GM23338 (cell line): ENCODE measurements at regions not wholly inside any gene's neighbourhood (a gene's known extent, or its start where the extent isn't known, plus 50 kb on each side); places are given as distances from the start of the nearest gene placed in this dataset.

Source experiments
- ATAC-seq: fragments of 200-7000 bp; cut with Tn5 transposase; 3 replicates; pipeline ENCODE4 v1.9.1; 2020
- DNase-seq: peaks from one replicate; pipeline ENCODE4 v3.0.0-alpha.2; 2015; ENCODE audit warnings: low spot score
- H2AFZ ChIP-seq: fragments of 200-600 bp; sonication (generic); 2 replicates; pipeline ENCODE4 v1.8.0; 2016; ENCODE audit warnings: antibody characterized with exemption, mild to moderate bottlenecking, moderate library complexity
- H3F3A ChIP-seq: fragments of 200-600 bp; sonication (generic); replicated peaks from 2 replicates; pipeline ENCODE4 v1.8.0; 2017; ENCODE audit warnings: antibody characterized with exemption, mixed run types, low read depth
- H3K27ac ChIP-seq: fragments of 200-600 bp; sonication (generic); 2 replicates; pipeline ENCODE4 v1.6.1; 2016; ENCODE audit warnings: low read depth
- H3K27me3 ChIP-seq: fragments of 200-600 bp; sonication (generic); 2 replicates; pipeline ENCODE4 v1.8.0; 2016; ENCODE audit warnings: mild to moderate bottlenecking, mixed run types, moderate library complexity; ENCODE audit not compliant: insufficient read depth
- H3K36me3 ChIP-seq: fragments of 200-600 bp; sonication (generic); 2 replicates; pipeline ENCODE4 v1.8.0; 2016; ENCODE audit warnings: mild to moderate bottlenecking; ENCODE audit not compliant: insufficient read depth
- H3K4me1 ChIP-seq: fragments of 200-600 bp; sonication (generic); 2 replicates; pipeline ENCODE4 v1.8.0; 2016; ENCODE audit warnings: mild to moderate bottlenecking, moderate library complexity; ENCODE audit not compliant: insufficient read depth
- H3K4me2 ChIP-seq: fragments of 200-600 bp; sonication (generic); 2 replicates; pipeline ENCODE4 v1.7.1; 2017; ENCODE audit warnings: mixed run types
- H3K4me3 ChIP-seq: fragments of 200-600 bp; sonication (generic); 2 replicates; pipeline ENCODE4 v1.6.1; 2016; ENCODE audit warnings: mixed run types
- H3K79me2 ChIP-seq: fragments of 200-600 bp; sonication (generic); replicated peaks from 2 replicates; pipeline ENCODE4 v1.8.0; 2017; ENCODE audit warnings: mild to moderate bottlenecking; ENCODE audit not compliant: insufficient read depth
- H3K9me2 ChIP-seq: fragments of 200-600 bp; sonication (generic); 2 replicates; pipeline ENCODE4 v1.8.0; 2017; ENCODE audit not compliant: insufficient read depth
- H4K20me1 ChIP-seq: fragments of 200-600 bp; sonication (generic); replicated peaks from 2 replicates; pipeline ENCODE4 v1.8.0; 2017; ENCODE audit warnings: mild to moderate bottlenecking; ENCODE audit not compliant: insufficient read depth
- H3K27ac Mint-ChIP-seq: 2 replicates; pipeline ENCODE4 v1.8.0; 2020; ENCODE audit warnings: inconsistent platforms, mild to moderate bottlenecking, moderate library complexity, mixed read lengths
- H3K27me3 Mint-ChIP-seq: 3 replicates; pipeline ENCODE4 v1.8.0; 2022; ENCODE audit warnings: low read depth, mild to moderate bottlenecking, moderate library complexity, mixed read lengths, inconsistent platforms; ENCODE audit not compliant: insufficient read depth, poor library complexity
- H3K36me3 Mint-ChIP-seq: 3 replicates; pipeline ENCODE4 v1.8.0; 2021; ENCODE audit warnings: low read depth, mild to moderate bottlenecking, inconsistent platforms, moderate library complexity, mixed read lengths
- H3K4me1 Mint-ChIP-seq: 3 replicates; pipeline ENCODE4 v1.8.0; 2020; ENCODE audit warnings: mild to moderate bottlenecking, inconsistent platforms, mixed read lengths
- H3K4me3 Mint-ChIP-seq: 3 replicates; pipeline ENCODE4 v1.8.0; 2021; ENCODE audit warnings: moderate library complexity, mild to moderate bottlenecking, inconsistent platforms, mixed read lengths
- H3K9me3 Mint-ChIP-seq: 3 replicates; pipeline ENCODE4 v1.8.0; 2020; ENCODE audit warnings: moderate library complexity, mild to moderate bottlenecking, inconsistent platforms, mixed read lengths
- CREB1 ChIP-seq: fragments of 250-450 bp; sonication (Bioruptor Pico); IDR thresholded peaks from 2 replicates; pipeline ENCODE4 v1.5.0; 2020; ENCODE audit warnings: low read depth, mild to moderate bottlenecking, moderate library complexity
- CTCF ChIP-seq, 2 experiments: fragments of 200-600 bp in 1 of 2; sonication (generic) in 1 of 2; conservative IDR thresholded peaks; 2 replicates each; pipeline versions ENCODE4 v1.5.1 to v1.6.1; 2016 to 2017; ENCODE audit warnings: antibody characterized with exemption in 2 of 2, low read depth in 2 of 2, mild to moderate bottlenecking in 2 of 2, moderate library complexity in 1 of 2
- EZH2 ChIP-seq: fragments of 200-600 bp; sonication (generic); IDR thresholded peaks from one replicate; pipeline ENCODE4 v1.8.0; 2017; ENCODE audit warnings: antibody characterized with exemption, mild to moderate bottlenecking, low read depth; ENCODE audit not compliant: unreplicated experiment
- EZH2phosphoT487 ChIP-seq: fragments of 200-600 bp; sonication (generic); IDR thresholded peaks from one replicate; pipeline ENCODE4 v1.8.1; 2018; ENCODE audit warnings: antibody characterized with exemption; ENCODE audit not compliant: unreplicated experiment
- JUNB ChIP-seq: IDR thresholded peaks from one replicate; pipeline ENCODE4 v1.6.1; 2016; ENCODE audit warnings: antibody characterized with exemption; ENCODE audit not compliant: unreplicated experiment
- NANOG ChIP-seq: IDR thresholded peaks from 2 replicates; pipeline ENCODE4 v1.6.1; 2016; ENCODE audit warnings: antibody characterized with exemption, borderline replicate concordance
- POLR2AphosphoS5 ChIP-seq: IDR thresholded peaks from 2 replicates; pipeline ENCODE4 v1.6.1; 2016; ENCODE audit warnings: antibody characterized with exemption, low read depth
- STAT1 ChIP-seq: IDR thresholded peaks from one replicate; pipeline ENCODE4 v1.6.1; 2016; ENCODE audit warnings: antibody characterized with exemption; ENCODE audit not compliant: unreplicated experiment
- ZNF114 ChIP-seq: fragments of 250-450 bp; sonication (Bioruptor Pico); IDR thresholded peaks from 2 replicates; pipeline ENCODE4 v1.5.0; 2020; ENCODE audit warnings: mild to moderate bottlenecking, moderate library complexity
- ZNF331 ChIP-seq: fragments of 250-450 bp; sonication (Bioruptor Pico); IDR thresholded peaks from 2 replicates; pipeline ENCODE4 v1.5.0; 2020; ENCODE audit warnings: low read depth, mild to moderate bottlenecking, moderate library complexity
- TF ChIP-seq, protein P1 (sequence below): IDR thresholded peaks from one replicate; pipeline ENCODE4 v1.6.1; 2018; ENCODE audit warnings: antibody characterized with exemption; ENCODE audit not compliant: unreplicated experiment
- TF ChIP-seq, protein P2 (sequence below): fragments of 250-450 bp; sonication (Bioruptor Pico); IDR thresholded peaks from 2 replicates; pipeline ENCODE4 v1.5.0; 2020; ENCODE audit warnings: mild to moderate bottlenecking, moderate library complexity
- TF ChIP-seq, protein P3 (sequence below): IDR thresholded peaks from 2 replicates; pipeline ENCODE4 v1.6.1; 2016; ENCODE audit warnings: antibody characterized with exemption

- peaks cover 11% of the 10 kb centered on the region for H3K4me1 Mint-ChIP-seq
- peaks cover 7% of the 10 kb centered on the region for H3K27me3 Mint-ChIP-seq
- Histone ChIP-seq H3K4me3 (no peak overlapping the region), H3K36me3 (no peaks in the 10 kb centered on the region), H3K4me1 (peaks cover 7% of the 10 kb centered on the region; the same call in 1 of the 2 replicates), H3K27me3 (no peaks in the 10 kb centered on the region), H3K27ac (no peak overlapping the region), H2AFZ (no peak overlapping the region), H3K4me2 (no peak overlapping the region), H3K79me2 (no peaks in the 10 kb centered on the region), H4K20me1 (no peaks in the 10 kb centered on the region), H3F3A (no peaks in the 10 kb centered on the region), H3K9me2 (peaks cover 17% of the 10 kb centered on the region)
- H3K4me3 Mint-ChIP-seq: no peak overlapping the region
- H3K9me3 Mint-ChIP-seq: no peaks in the 10 kb centered on the region
- DNase-seq: no peak
- ATAC-seq: no peak
- no peaks in the 10 kb centered on the region for H3K36me3 Mint-ChIP-seq
- no peak overlapping the region for H3K27ac Mint-ChIP-seq
- TF ChIP-seq STAT1 (no peak), CTCF (conservative IDR thresholded peaks at IDR 0.05; ENCODE audit: low read depth in 2 of 2) (no peak), JUNB (no peak), EZH2 (no peak), NANOG (no peak), EZH2phosphoT487 (no peak), ZNF331 (CRISPR knock-in tag) (no peak), CREB1 (CRISPR knock-in tag) (no peak), POLR2AphosphoS5 (no peak), ZNF114 (no peak)
- TF ChIP-seq, protein P1, sequence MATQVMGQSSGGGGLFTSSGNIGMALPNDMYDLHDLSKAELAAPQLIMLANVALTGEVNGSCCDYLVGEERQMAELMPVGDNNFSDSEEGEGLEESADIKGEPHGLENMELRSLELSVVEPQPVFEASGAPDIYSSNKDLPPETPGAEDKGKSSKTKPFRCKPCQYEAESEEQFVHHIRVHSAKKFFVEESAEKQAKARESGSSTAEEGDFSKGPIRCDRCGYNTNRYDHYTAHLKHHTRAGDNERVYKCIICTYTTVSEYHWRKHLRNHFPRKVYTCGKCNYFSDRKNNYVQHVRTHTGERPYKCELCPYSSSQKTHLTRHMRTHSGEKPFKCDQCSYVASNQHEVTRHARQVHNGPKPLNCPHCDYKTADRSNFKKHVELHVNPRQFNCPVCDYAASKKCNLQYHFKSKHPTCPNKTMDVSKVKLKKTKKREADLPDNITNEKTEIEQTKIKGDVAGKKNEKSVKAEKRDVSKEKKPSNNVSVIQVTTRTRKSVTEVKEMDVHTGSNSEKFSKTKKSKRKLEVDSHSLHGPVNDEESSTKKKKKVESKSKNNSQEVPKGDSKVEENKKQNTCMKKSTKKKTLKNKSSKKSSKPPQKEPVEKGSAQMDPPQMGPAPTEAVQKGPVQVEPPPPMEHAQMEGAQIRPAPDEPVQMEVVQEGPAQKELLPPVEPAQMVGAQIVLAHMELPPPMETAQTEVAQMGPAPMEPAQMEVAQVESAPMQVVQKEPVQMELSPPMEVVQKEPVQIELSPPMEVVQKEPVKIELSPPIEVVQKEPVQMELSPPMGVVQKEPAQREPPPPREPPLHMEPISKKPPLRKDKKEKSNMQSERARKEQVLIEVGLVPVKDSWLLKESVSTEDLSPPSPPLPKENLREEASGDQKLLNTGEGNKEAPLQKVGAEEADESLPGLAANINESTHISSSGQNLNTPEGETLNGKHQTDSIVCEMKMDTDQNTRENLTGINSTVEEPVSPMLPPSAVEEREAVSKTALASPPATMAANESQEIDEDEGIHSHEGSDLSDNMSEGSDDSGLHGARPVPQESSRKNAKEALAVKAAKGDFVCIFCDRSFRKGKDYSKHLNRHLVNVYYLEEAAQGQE: no peak
- TF ChIP-seq, protein P2, sequence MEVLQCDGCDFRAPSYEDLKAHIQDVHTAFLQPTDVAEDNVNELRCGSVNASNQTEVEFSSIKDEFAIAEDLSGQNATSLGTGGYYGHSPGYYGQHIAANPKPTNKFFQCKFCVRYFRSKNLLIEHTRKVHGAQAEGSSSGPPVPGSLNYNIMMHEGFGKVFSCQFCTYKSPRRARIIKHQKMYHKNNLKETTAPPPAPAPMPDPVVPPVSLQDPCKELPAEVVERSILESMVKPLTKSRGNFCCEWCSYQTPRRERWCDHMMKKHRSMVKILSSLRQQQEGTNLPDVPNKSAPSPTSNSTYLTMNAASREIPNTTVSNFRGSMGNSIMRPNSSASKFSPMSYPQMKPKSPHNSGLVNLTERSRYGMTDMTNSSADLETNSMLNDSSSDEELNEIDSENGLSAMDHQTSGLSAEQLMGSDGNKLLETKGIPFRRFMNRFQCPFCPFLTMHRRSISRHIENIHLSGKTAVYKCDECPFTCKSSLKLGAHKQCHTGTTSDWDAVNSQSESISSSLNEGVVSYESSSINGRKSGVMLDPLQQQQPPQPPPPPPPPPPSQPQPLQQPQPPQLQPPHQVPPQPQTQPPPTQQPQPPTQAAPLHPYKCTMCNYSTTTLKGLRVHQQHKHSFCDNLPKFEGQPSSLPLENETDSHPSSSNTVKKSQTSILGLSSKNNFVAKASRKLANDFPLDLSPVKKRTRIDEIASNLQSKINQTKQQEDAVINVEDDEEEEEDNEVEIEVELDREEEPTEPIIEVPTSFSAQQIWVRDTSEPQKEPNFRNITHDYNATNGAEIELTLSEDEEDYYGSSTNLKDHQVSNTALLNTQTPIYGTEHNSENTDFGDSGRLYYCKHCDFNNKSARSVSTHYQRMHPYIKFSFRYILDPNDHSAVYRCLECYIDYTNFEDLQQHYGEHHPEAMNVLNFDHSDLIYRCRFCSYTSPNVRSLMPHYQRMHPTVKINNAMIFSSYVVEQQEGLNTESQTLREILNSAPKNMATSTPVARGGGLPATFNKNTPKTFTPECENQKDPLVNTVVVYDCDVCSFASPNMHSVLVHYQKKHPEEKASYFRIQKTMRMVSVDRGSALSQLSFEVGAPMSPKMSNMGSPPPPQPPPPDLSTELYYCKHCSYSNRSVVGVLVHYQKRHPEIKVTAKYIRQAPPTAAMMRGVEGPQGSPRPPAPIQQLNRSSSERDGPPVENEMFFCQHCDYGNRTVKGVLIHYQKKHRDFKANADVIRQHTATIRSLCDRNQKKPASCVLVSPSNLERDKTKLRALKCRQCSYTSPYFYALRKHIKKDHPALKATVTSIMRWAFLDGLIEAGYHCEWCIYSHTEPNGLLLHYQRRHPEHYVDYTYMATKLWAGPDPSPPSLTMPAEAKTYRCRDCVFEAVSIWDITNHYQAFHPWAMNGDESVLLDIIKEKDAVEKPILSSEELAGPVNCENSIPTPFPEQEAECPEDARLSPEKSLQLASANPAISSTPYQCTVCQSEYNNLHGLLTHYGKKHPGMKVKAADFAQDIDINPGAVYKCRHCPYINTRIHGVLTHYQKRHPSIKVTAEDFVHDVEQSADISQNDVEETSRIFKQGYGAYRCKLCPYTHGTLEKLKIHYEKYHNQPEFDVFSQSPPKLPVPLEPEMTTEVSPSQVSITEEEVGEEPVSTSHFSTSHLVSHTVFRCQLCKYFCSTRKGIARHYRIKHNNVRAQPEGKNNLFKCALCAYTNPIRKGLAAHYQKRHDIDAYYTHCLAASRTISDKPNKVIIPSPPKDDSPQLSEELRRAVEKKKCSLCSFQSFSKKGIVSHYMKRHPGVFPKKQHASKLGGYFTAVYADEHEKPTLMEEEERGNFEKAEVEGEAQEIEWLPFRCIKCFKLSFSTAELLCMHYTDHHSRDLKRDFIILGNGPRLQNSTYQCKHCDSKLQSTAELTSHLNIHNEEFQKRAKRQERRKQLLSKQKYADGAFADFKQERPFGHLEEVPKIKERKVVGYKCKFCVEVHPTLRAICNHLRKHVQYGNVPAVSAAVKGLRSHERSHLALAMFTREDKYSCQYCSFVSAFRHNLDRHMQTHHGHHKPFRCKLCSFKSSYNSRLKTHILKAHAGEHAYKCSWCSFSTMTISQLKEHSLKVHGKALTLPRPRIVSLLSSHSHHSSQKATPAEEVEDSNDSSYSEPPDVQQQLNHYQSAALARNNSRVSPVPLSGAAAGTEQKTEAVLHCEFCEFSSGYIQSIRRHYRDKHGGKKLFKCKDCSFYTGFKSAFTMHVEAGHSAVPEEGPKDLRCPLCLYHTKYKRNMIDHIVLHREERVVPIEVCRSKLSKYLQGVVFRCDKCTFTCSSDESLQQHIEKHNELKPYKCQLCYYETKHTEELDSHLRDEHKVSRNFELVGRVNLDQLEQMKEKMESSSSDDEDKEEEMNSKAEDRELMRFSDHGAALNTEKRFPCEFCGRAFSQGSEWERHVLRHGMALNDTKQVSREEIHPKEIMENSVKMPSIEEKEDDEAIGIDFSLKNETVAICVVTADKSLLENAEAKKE (CRISPR knock-in tag): no peak
- TF ChIP-seq, protein P3, sequence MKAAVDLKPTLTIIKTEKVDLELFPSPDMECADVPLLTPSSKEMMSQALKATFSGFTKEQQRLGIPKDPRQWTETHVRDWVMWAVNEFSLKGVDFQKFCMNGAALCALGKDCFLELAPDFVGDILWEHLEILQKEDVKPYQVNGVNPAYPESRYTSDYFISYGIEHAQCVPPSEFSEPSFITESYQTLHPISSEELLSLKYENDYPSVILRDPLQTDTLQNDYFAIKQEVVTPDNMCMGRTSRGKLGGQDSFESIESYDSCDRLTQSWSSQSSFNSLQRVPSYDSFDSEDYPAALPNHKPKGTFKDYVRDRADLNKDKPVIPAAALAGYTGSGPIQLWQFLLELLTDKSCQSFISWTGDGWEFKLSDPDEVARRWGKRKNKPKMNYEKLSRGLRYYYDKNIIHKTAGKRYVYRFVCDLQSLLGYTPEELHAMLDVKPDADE: no peak
These were observed 146.2 kb upstream of the KLF7 start for GRCh38 chr2:207312006-207312356.
